B cell (primary cell): ENCODE measurements at regions not wholly inside any gene's neighbourhood (a gene's known extent, or its start where the extent isn't known, plus 50 kb on each side); places are given as distances from the start of the nearest gene placed in this dataset.

Experiments used
- ATAC-seq: fragments of 200-7000 bp; cut with Tn5 transposase; one replicate; pipeline ENCODE4 v1.10.0; 2021; ENCODE audit warnings: low read depth, mild to moderate bottlenecking, moderate number of reproducible peaks, moderate library complexity
- CTCF ChIA-PET: fragments of 350-600 bp; sonication (Branson Sonifier 250); formaldehyde crosslinking; loops from one replicate; lab custom pipeline; 2021; ENCODE audit warnings: antibody characterized with exemption, inconsistent platforms; lab: Charles Lee
- POLR2A ChIA-PET: fragments of 350-600 bp; sonication (Branson Sonifier 250); formaldehyde crosslinking; loops from one replicate; lab custom pipeline; 2021; ENCODE audit warnings: antibody characterized with exemption; lab: Charles Lee
- DNase-seq: peaks from one replicate; pipeline ENCODE4 v3.0.0; 2013
- H2AFZ ChIP-seq: 2 replicates; pipeline ENCODE4 v1.6.1; 2012; ENCODE audit warnings: mild to moderate bottlenecking, low read depth, low read length; ENCODE audit not compliant: insufficient read depth, poor library complexity, severe bottlenecking
- H3K27ac ChIP-seq, 2 donors: 1 replicate in 1 of 2; 2 replicates in 1 of 2; pipeline ENCODE4 v1.5.1; 2012 to 2013; ENCODE audit warnings: low read length in 2 of 2, mild to moderate bottlenecking in 2 of 2, moderate library complexity in 1 of 2
- H3K27me3 ChIP-seq, 4 experiments: fragments of 200-600 bp in 1 of 4; sonication (generic) in 1 of 4; replicated peaks in 1 of 4; 1 replicate in 2 of 4; 2 replicates in 2 of 4; pipeline versions ENCODE4 v1.6.1 to v1.7.0; 2013 to 2016; ENCODE audit warnings: low read length in 3 of 4, mild to moderate bottlenecking in 2 of 4, mixed read lengths in 1 of 4, moderate library complexity in 1 of 4; ENCODE audit not compliant: insufficient read depth in 4 of 4, control insufficient read depth in 3 of 4; ENCODE audit errors: control extremely low read depth in 1 of 4
- H3K36me3 ChIP-seq, 2 experiments: replicated peaks in 1 of 2; 1 replicate in 1 of 2; 2 replicates in 1 of 2; pipeline versions ENCODE4 v1.6.1 to v1.7.1; 2013; ENCODE audit warnings: low read length in 1 of 2; ENCODE audit not compliant: insufficient read depth in 2 of 2, control insufficient read depth in 1 of 2; ENCODE audit errors: control extremely low read depth in 1 of 2, extremely low read depth in 1 of 2
- H3K4me1 ChIP-seq, 2 donors: fragments of 200-600 bp in 1 of 2; sonication (generic) in 1 of 2; 1 replicate in 1 of 2; 2 replicates in 1 of 2; pipeline versions ENCODE4 v1.5.1 to v1.6.1; 2013 to 2017; ENCODE audit warnings: low read length in 2 of 2; ENCODE audit not compliant: control insufficient read depth in 2 of 2, insufficient read depth in 2 of 2
- H3K4me2 ChIP-seq: replicated peaks from 2 replicates; pipeline ENCODE3; 2012; ENCODE audit warnings: mild to moderate bottlenecking, low read depth, low read length; ENCODE audit not compliant: poor library complexity, severe bottlenecking
- H3K4me3 ChIP-seq, 5 experiments: fragments of 200-600 bp in 1 of 5; sonication (generic) in 1 of 5; 1 replicate in 3 of 5; 2 replicates in 2 of 5; pipeline versions ENCODE4 v1.5.1 to v1.7.0; 2011 to 2016; ENCODE audit warnings: low read length in 4 of 5, mild to moderate bottlenecking in 4 of 5, low read depth in 2 of 5, control low read depth in 1 of 5, moderate library complexity in 1 of 5; ENCODE audit not compliant: insufficient read depth in 1 of 5; ENCODE audit errors: control extremely low read depth in 1 of 5, extremely low read depth in 1 of 5
- H3K79me2 ChIP-seq: fragments of 200-600 bp; sonication (generic); one replicate; pipeline ENCODE4 v1.6.0; 2016; ENCODE audit warnings: low read length; ENCODE audit not compliant: control insufficient read depth, insufficient read depth
- H3K9ac ChIP-seq: fragments of 200-600 bp; sonication (generic); 2 replicates; pipeline ENCODE4 v1.6.1; 2017; ENCODE audit warnings: mild to moderate bottlenecking, low read length, moderate library complexity
- H3K9me3 ChIP-seq, 3 donors: one replicate each; pipeline versions ENCODE4 v1.6.1 to v1.7.1; 2013; ENCODE audit warnings: low read length in 2 of 3; ENCODE audit not compliant: control insufficient read depth in 2 of 3, insufficient read depth in 1 of 3; ENCODE audit errors: control extremely low read depth in 1 of 3
- H4K20me1 ChIP-seq: 2 replicates; pipeline ENCODE4 v1.6.0; 2012; ENCODE audit warnings: mild to moderate bottlenecking, low read length; ENCODE audit not compliant: insufficient read depth, control insufficient read depth, poor library complexity, severe bottlenecking
- H3K27ac Mint-ChIP-seq: one replicate; pipeline ENCODE4 v1.8.0; 2021; ENCODE audit warnings: mixed read lengths
- H3K27me3 Mint-ChIP-seq: one replicate; pipeline ENCODE4 v1.8.0; 2021; ENCODE audit warnings: mixed read lengths
- H3K4me1 Mint-ChIP-seq: one replicate; pipeline ENCODE4 v1.8.0; 2021; ENCODE audit warnings: mixed read lengths
- H3K4me3 Mint-ChIP-seq: one replicate; pipeline ENCODE4 v1.8.0; 2021; ENCODE audit warnings: mixed read lengths
- H3K9me3 Mint-ChIP-seq: one replicate; pipeline ENCODE4 v1.8.0; 2022; ENCODE audit warnings: mixed read lengths; ENCODE audit not compliant: insufficient read depth
- EZH2 ChIP-seq: IDR thresholded peaks from 2 replicates; pipeline ENCODE4 v1.6.1; 2012; ENCODE audit warnings: borderline replicate concordance, low read depth, mild to moderate bottlenecking, moderate library complexity, low read length; ENCODE audit not compliant: insufficient read depth, poor library complexity, severe bottlenecking
- WGBS: methylation state at CpG from one replicate; pipeline ENCODE4 v1.1.5; 2013; ENCODE audit warnings: missing lambda C conversion rate; ENCODE audit not compliant: insufficient coverage; 5-methylcytosine and 5-hydroxymethylcytosine counted together
- intact Hi-C: fragments of 100-400 bp; cut with micrococcal nuclease; formaldehyde crosslinking; loops from one replicate; pipeline ENCODE4 v1.10.0; 2022
- TF ChIP-seq, protein P1 (sequence below): fragments of 200-600 bp; IDR thresholded peaks from one replicate; pipeline ENCODE4 v1.8.0; 2022; ENCODE audit warnings: antibody characterized with exemption, mild to moderate bottlenecking

DNA sequence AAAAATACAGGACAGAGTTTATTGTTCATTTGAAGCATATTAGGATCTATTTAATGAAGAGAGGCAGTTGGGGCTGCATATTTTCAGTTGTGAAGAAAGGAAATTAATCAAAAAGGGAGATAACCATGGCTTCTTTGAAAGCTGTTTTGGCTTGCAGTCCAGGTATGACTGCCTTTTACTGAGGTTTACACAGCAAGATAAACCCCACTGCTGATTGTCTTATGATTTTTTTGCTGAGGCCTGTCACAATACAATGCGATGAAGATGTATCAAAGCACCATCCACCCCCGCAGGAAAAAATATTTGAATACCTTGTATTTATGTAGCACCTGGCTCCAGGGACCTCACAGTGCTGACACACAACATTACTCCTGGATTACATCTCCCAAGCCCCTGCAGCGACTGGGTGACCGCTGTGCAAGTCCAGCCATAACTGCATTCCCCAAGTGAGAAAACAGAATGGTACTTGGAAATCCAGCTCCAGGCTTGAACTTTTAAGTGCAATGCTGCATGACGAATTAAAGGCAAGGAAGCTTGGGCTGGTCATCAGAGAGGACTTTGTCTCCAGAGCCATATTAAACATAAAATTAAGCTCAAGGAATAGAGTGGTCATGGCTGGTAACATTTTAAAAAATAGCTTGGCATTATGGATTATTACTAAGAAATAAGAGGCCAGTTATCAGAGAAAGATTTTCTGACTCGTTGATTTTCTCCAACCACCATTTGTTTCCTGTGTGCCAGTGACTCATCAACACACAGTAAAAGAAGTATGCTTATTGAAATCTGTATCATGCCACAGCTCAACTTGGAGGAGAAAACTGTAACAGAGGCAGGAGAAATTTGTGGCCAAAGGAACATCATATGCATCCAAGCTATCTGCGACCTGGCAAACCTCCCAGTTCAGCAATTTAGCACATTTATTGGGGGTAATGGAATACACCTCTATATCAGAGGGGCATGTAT lies 374.2 kb downstream of the MAN2A1 start:
- no peaks in the 10 kb centered on the region for H3K36me3 ChIP-seq
- intact Hi-C loops = no loop called here
- no peaks in the 10 kb centered on the region for H3K79me2 ChIP-seq
- no peaks in the 10 kb centered on the region for H3K27me3 ChIP-seq
- WGBS = 93% methylated on average over 3 of the region's 7 CpGs
- POLR2A ChIA-PET = no interaction called here
- CTCF ChIA-PET = no interaction called here
- Mint-ChIP-seq H3K27me3 (no peaks in the 10 kb centered on the region), H3K4me3 (no peak overlapping the region), H3K4me1 (no peaks in the 10 kb centered on the region), H3K27ac (no peak overlapping the region), H3K9me3 (no peaks in the 10 kb centered on the region)
- DNase-seq = no peak
- TF ChIP-seq EZH2 = no peak
- TF ChIP-seq, protein P1, sequence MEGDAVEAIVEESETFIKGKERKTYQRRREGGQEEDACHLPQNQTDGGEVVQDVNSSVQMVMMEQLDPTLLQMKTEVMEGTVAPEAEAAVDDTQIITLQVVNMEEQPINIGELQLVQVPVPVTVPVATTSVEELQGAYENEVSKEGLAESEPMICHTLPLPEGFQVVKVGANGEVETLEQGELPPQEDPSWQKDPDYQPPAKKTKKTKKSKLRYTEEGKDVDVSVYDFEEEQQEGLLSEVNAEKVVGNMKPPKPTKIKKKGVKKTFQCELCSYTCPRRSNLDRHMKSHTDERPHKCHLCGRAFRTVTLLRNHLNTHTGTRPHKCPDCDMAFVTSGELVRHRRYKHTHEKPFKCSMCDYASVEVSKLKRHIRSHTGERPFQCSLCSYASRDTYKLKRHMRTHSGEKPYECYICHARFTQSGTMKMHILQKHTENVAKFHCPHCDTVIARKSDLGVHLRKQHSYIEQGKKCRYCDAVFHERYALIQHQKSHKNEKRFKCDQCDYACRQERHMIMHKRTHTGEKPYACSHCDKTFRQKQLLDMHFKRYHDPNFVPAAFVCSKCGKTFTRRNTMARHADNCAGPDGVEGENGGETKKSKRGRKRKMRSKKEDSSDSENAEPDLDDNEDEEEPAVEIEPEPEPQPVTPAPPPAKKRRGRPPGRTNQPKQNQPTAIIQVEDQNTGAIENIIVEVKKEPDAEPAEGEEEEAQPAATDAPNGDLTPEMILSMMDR = no peak
- H3K4me1 ChIP-seq = no peaks in the 10 kb centered on the region
- H2AFZ ChIP-seq = no peak overlapping the region
- no peaks in the 10 kb centered on the region for H4K20me1 ChIP-seq
- H3K27ac ChIP-seq = no peak overlapping the region
- no peak overlapping the region for H3K4me2 ChIP-seq
- H3K9ac ChIP-seq = no peak overlapping the region
- no peaks in the 10 kb centered on the region for H3K9me3 ChIP-seq
- ATAC-seq = no peak
- H3K4me3 ChIP-seq = no peak overlapping the region

DNA sequence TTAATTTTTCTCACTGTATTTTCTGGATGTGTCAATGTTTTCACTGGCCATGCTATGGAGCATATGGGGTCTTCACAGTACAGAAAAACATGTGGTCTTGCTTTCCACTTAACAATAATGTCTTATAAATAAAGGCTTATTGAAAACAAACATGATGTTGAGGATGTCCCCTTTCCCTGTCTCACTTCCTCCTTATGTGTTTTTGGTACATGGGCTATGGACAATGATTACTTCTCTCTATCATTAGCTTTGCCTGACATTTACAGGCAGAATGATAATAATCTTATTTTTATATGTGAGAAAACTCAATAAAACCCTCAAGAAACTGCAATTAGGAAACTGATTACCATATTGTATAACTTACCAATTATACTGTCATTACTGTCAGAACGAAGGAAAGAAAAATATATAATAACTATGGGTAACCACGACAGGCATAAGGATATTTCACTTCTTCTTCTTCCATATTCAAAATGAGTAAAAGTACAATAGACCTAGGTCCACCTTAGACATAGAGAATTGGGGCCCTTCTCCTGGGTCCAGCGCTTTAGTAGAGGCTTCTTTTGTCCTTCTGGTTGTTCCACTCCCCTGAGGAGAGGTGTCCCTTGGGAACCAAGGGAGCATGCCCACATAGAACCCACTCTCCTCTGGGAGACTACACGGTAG lies 375.0 kb downstream of the MAN2A1 start:
- intact Hi-C loops = no loop called here
- DNase-seq = no peak
- Histone ChIP-seq H3K36me3 (no peaks in the 10 kb centered on the region), H3K4me3 (no peak overlapping the region), H3K4me1 (no peaks in the 10 kb centered on the region), H3K27me3 (no peaks in the 10 kb centered on the region), H2AFZ (no peak overlapping the region), H3K4me2 (no peak overlapping the region), H3K27ac (no peak overlapping the region), H3K9me3 (no peaks in the 10 kb centered on the region), H4K20me1 (no peaks in the 10 kb centered on the region), H3K9ac (no peak overlapping the region), H3K79me2 (no peaks in the 10 kb centered on the region)
- POLR2A ChIA-PET = no interaction called here
- H3K4me3 Mint-ChIP-seq = no peak overlapping the region
- no peaks in the 10 kb centered on the region for H3K27me3 Mint-ChIP-seq
- H3K4me1 Mint-ChIP-seq = no peaks in the 10 kb centered on the region
- WGBS = no CpG with 5 or more reads among the region's 4 CpGs
- H3K27ac Mint-ChIP-seq = no peak overlapping the region
- CTCF ChIA-PET = no interaction called here
- ATAC-seq = no peak
- no peak for TF ChIP-seq EZH2
- TF ChIP-seq, protein P1 = no peak
- H3K9me3 Mint-ChIP-seq = no peaks in the 10 kb centered on the region
